ENCODE measurements at regions not wholly inside any gene's neighbourhood (a gene's known extent, or its start where the extent isn't known, plus 50 kb on each side); places are given as distances from the start of the nearest gene placed in this dataset.

DNA sequence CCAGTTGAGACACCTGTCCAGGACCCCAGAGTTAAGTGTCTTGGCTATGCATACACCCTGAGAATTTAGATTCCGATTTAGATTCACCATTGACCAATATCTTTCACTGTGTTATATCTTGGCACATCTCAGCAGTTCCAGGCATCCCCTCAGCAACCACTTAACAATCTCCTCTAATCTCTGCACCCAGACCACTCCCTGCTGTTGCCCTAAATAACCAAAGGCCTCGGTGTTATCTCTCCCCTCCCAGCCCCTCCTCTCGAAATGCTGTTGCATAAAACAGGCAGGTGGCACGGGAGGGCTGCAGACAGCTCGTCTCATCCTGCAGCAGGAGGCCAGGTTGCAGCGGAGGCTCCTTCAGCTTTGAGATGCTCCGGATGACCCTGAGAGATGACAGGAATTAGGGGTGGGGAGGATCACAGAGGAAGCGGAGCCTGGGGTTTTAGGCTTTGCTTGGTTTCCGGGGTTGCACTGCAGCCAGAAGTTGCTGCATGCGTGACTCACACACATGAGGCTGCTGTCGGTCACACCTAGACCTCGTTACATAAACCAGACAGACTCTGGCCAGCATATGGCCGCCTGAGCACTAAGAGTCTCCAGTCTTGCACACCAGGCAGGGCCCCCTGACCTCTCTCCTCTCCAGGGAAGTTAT lies 210.3 kb upstream of the USP9Y start:
- TF ChIP-seq, protein P1, sequence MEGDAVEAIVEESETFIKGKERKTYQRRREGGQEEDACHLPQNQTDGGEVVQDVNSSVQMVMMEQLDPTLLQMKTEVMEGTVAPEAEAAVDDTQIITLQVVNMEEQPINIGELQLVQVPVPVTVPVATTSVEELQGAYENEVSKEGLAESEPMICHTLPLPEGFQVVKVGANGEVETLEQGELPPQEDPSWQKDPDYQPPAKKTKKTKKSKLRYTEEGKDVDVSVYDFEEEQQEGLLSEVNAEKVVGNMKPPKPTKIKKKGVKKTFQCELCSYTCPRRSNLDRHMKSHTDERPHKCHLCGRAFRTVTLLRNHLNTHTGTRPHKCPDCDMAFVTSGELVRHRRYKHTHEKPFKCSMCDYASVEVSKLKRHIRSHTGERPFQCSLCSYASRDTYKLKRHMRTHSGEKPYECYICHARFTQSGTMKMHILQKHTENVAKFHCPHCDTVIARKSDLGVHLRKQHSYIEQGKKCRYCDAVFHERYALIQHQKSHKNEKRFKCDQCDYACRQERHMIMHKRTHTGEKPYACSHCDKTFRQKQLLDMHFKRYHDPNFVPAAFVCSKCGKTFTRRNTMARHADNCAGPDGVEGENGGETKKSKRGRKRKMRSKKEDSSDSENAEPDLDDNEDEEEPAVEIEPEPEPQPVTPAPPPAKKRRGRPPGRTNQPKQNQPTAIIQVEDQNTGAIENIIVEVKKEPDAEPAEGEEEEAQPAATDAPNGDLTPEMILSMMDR (IDR thresholded peaks at IDR 0.05): no peak
- TF ChIP-seq POLR2A (IDR thresholded peaks at IDR 0.05): no peak

Measured in transverse colon (tissue), 3 donors.